Natural killer cell (primary cell): ENCODE measurements at regions not wholly inside any gene's neighbourhood (a gene's known extent, or its start where the extent isn't known, plus 50 kb on each side); places are given as distances from the start of the nearest gene placed in this dataset.

ENCODE experiments used
- ATAC-seq, 3 donors: fragments of 150-1000 bp in 2 of 3; fragments of 200-7000 bp in 1 of 3; cut with Tn5 transposase; 1 replicate in 1 of 3; 2 replicates in 2 of 3; pipeline ENCODE4 v1.10.0; 2021; ENCODE audit warnings: mild to moderate bottlenecking in 2 of 3, moderate library complexity in 2 of 3
- DNase-seq, 2 donors: peaks; one replicate each; pipeline versions ENCODE4 v3.0.0 to v3.0.0-alpha.2; 2013 to 2021; ENCODE audit warnings: mixed read lengths in 1 of 2
- H3K27ac ChIP-seq: one replicate; pipeline ENCODE4 v1.5.1; 2013; ENCODE audit warnings: mild to moderate bottlenecking, low read length
- H3K27me3 ChIP-seq: one replicate; pipeline ENCODE4 v1.6.1; 2013; ENCODE audit warnings: low read length; ENCODE audit not compliant: control insufficient read depth, insufficient read depth
- H3K36me3 ChIP-seq: one replicate; pipeline ENCODE4 v1.6.1; 2013; ENCODE audit warnings: low read length; ENCODE audit not compliant: control insufficient read depth, insufficient read depth
- H3K4me1 ChIP-seq: one replicate; pipeline ENCODE4 v1.6.1; 2013; ENCODE audit warnings: low read length; ENCODE audit not compliant: control insufficient read depth, insufficient read depth
- H3K4me3 ChIP-seq: one replicate; pipeline ENCODE4 v1.5.1; 2013; ENCODE audit warnings: low read length
- H3K9me3 ChIP-seq: one replicate; pipeline ENCODE4 v1.6.1; 2013; ENCODE audit warnings: low read length; ENCODE audit not compliant: control insufficient read depth, insufficient read depth
- H3K27ac Mint-ChIP-seq, 2 donors: one replicate each; pipeline ENCODE4 v1.8.0; 2022; ENCODE audit warnings: mild to moderate bottlenecking in 2 of 2, mixed read lengths in 2 of 2, moderate library complexity in 1 of 2
- H3K27me3 Mint-ChIP-seq, 2 donors: one replicate each; pipeline ENCODE4 v1.8.0; 2022; ENCODE audit warnings: low read depth in 2 of 2, mixed read lengths in 2 of 2
- H3K36me3 Mint-ChIP-seq: one replicate; pipeline ENCODE4 v1.8.0; 2022; ENCODE audit warnings: mixed read lengths
- H3K4me1 Mint-ChIP-seq, 2 donors: one replicate each; pipeline ENCODE4 v1.8.0; 2022; ENCODE audit warnings: mixed read lengths in 2 of 2
- H3K4me3 Mint-ChIP-seq: one replicate; pipeline ENCODE4 v1.8.0; 2022; ENCODE audit warnings: mild to moderate bottlenecking, moderate library complexity, mixed read lengths
- H3K9me3 Mint-ChIP-seq, 2 donors: one replicate each; pipeline ENCODE4 v1.8.0; 2022; ENCODE audit warnings: mixed read lengths in 2 of 2
- CTCF ChIP-seq: fragments of 200-600 bp; IDR thresholded peaks from one replicate; pipeline ENCODE4 v1.8.0; 2022; ENCODE audit warnings: antibody characterized with exemption
- WGBS: methylation state at CpG from one replicate; pipeline ENCODE4 v1.1.7; 2013; ENCODE audit warnings: missing lambda C conversion rate; ENCODE audit not compliant: insufficient coverage; 5-methylcytosine and 5-hydroxymethylcytosine counted together
- intact Hi-C: fragments of 100-400 bp; cut with micrococcal nuclease; formaldehyde crosslinking; loops from one replicate; pipeline ENCODE4 v1.14.2; 2022

- peaks cover 6% of the 10 kb centered on the region for H3K9me3 ChIP-seq
- H3K27ac ChIP-seq: no peak overlapping the region
- peaks cover 0 to 10% of the 10 kb centered on the region in 2 donors for H3K27me3 Mint-ChIP-seq
- no peak overlapping the region for H3K27ac Mint-ChIP-seq
- DNase-seq (no peak), ATAC-seq (no peak)
- intact Hi-C loops: no loop called here
- peaks cover 4 to 6% of the 10 kb centered on the region in 2 donors for H3K4me1 Mint-ChIP-seq
- H3K4me1 ChIP-seq: no peaks in the 10 kb centered on the region
- no peak overlapping the region for H3K4me3 Mint-ChIP-seq
- H3K36me3 Mint-ChIP-seq: peaks cover 11% of the 10 kb centered on the region
- H3K9me3 Mint-ChIP-seq: peaks cover 0 to 3% of the 10 kb centered on the region in 2 donors
- WGBS: no CpG with 5 or more reads among the region's 1 CpG
- H3K4me3 ChIP-seq: no peak overlapping the region
- TF ChIP-seq CTCF: no peak
- H3K27me3 ChIP-seq: no peaks in the 10 kb centered on the region
- no peaks in the 10 kb centered on the region for H3K36me3 ChIP-seq
These were observed 278.5 kb upstream of the CCDC179 start for GRCh38 chr11:23138761-23139160.

GRCh38 chr11:23143022-23143421 is 282.7 kb upstream of the CCDC179 start:
- 100% methylated on average over 2 of the region's 2 CpGs for WGBS
- Histone ChIP-seq H3K36me3 (no peaks in the 10 kb centered on the region), H3K27ac (no peak overlapping the region), H3K9me3 (no peaks in the 10 kb centered on the region), H3K4me3 (no peak overlapping the region), H3K4me1 (no peaks in the 10 kb centered on the region), H3K27me3 (no peaks in the 10 kb centered on the region)
- H3K9me3 Mint-ChIP-seq: peaks cover 0 to 3% of the 10 kb centered on the region in 2 donors
- intact Hi-C loops: no loop called here
- no peak overlapping the region for H3K4me3 Mint-ChIP-seq
- H3K4me1 Mint-ChIP-seq: peaks cover 4 to 6% of the 10 kb centered on the region in 2 donors
- H3K36me3 Mint-ChIP-seq: peaks cover 5% of the 10 kb centered on the region
- ATAC-seq (no peak), DNase-seq (no peak)
- H3K27me3 Mint-ChIP-seq: peaks cover 0 to 5% of the 10 kb centered on the region in 2 donors
- TF ChIP-seq CTCF: no peak
- H3K27ac Mint-ChIP-seq: no peak overlapping the region

GRCh38 chr11:23151819-23152218 is 291.5 kb upstream of the CCDC179 start:
- Histone ChIP-seq H3K27ac (no peak overlapping the region), H3K9me3 (no peaks in the 10 kb centered on the region), H3K4me1 (no peaks in the 10 kb centered on the region), H3K36me3 (no peaks in the 10 kb centered on the region), H3K4me3 (no peak overlapping the region), H3K27me3 (no peaks in the 10 kb centered on the region)
- no peaks in the 10 kb centered on the region for H3K4me1 Mint-ChIP-seq
- ATAC-seq (no peak), DNase-seq (no peak)
- no peak overlapping the region for H3K27ac Mint-ChIP-seq
- no peak overlapping the region for H3K4me3 Mint-ChIP-seq
- H3K27me3 Mint-ChIP-seq: peaks cover 0 to 8% of the 10 kb centered on the region in 2 donors
- 94% methylated on average over 2 of the region's 2 CpGs for WGBS
- intact Hi-C loops: no loop called here
- H3K9me3 Mint-ChIP-seq: no peaks in the 10 kb centered on the region
- peaks cover 17% of the 10 kb centered on the region for H3K36me3 Mint-ChIP-seq
- no peak for TF ChIP-seq CTCF

- no CpG with 5 or more reads among the region's 1 CpG for WGBS
- H3K4me1 Mint-ChIP-seq: no peaks in the 10 kb centered on the region
- no peak overlapping the region for H3K27ac Mint-ChIP-seq
- H3K27me3 Mint-ChIP-seq: peaks cover 0 to 8% of the 10 kb centered on the region in 2 donors
- H3K4me3 Mint-ChIP-seq: no peak overlapping the region
- no peaks in the 10 kb centered on the region for H3K9me3 Mint-ChIP-seq
- Histone ChIP-seq H3K4me3 (no peak overlapping the region), H3K9me3 (no peaks in the 10 kb centered on the region), H3K36me3 (no peaks in the 10 kb centered on the region), H3K4me1 (no peaks in the 10 kb centered on the region), H3K27ac (no peak overlapping the region), H3K27me3 (no peaks in the 10 kb centered on the region)
- TF ChIP-seq CTCF: no peak
- intact Hi-C loops: no loop called here
- ATAC-seq (no peak), DNase-seq (no peak)
- H3K36me3 Mint-ChIP-seq: peaks cover 17% of the 10 kb centered on the region
These were observed 295.2 kb upstream of the CCDC179 start for GRCh38 chr11:23155503-23155902.
